GM18873 (cell line): ENCODE measurements at regions not wholly inside any gene's neighbourhood (a gene's known extent, or its start where the extent isn't known, plus 50 kb on each side); places are given as distances from the start of the nearest gene placed in this dataset.
"Not testable (repeated sequence)": the region's sequence is repeated elsewhere in the genome, so short reads cannot be mapped to it uniquely, and the experiment has no call there.

ENCODE experiments used
- ATAC-seq: cut with Tn5 transposase; IDR thresholded peaks from one replicate; pipeline ENCODE4 v1.9.1; 2021; ENCODE audit warnings: mild to moderate bottlenecking, moderate library complexity, moderate number of reproducible peaks; ENCODE audit not compliant: unreplicated experiment, low FRiP score

- ATAC-seq, result no peak
Measured at GRCh38 chr4:189664693-189665250, 275.9 kb upstream of the FRG1 start.

DNA sequence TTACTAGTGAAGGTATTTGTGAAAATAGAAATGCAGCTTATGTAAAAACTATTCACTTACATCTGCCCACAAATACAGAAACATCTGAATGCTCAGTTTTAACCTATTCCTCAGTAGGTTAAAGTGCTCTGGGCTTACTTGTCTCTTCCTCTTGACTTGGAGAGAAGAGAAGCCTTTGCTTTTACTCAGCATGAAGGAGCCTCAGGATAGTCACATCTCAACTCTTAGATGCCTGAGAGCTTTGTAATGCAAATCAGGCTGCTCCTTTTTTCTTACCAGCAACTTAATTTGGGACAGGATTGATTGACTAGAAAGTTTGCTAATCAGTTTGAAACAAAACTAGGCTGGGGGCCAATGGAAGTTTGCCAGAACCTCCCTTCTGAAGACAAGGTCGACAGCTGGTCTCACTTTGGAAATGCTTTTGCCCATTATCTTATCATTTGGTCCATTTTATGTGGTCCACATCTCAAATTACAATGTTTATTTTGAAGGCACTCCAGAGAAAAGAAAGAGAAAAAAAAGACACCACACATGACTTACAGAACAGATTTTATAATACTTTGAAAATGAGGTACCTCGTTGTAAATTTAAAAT lies 274.9 kb upstream of the FRG1 start:
- ATAC-seq, result not testable (repeated sequence)

DNA sequence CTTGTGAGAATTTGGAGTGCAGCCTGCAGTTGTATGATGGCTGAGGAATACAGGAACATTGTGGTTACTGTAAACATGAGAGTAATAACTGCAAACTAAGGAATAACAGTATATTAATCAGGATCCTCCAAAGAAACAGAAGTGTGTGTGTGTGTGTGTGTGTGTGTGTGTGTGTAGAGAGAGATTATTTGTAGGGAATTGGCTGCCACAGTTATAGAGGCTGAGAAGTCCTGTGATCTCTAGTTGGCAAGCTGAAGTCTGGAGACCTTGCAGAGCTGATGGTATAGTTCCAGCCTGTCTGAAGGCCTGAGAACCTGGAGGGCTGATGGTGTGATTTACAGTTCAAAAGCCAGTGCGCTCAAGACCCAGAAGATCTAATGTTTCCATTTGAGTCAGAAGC lies 273.3 kb upstream of the FRG1 start:
- not testable (repeated sequence) for ATAC-seq

- not testable (repeated sequence) for ATAC-seq
Measured at GRCh38 chr4:189697675-189698245, 242.9 kb upstream of the FRG1 start.

DNA sequence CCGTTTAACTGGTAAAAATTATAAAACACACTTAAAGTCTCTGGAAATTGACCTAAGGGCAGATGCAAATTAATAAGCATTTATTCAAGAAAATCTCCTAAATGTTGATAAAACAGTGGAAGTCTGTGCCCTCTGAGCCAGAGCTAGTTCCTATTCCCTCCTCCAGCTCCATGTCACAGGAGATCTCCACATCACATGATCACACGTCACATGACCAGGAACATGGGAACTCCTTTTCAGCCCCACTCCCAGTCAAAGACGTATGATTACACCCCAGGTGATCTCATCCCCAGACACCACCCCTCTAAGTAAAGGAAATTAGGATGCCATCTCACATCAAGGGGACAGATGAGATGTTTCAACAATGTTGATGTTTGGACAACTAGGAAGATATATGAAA lies 237.7 kb upstream of the FRG1 start:
- ATAC-seq, result not testable (repeated sequence)

GRCh38 chr4:189706821-189707220 lies 233.9 kb upstream of the FRG1 start:
- not testable (repeated sequence) for ATAC-seq

- ATAC-seq, result not testable (repeated sequence)
Measured at GRCh38 chr4:189707227-189707626, 233.4 kb upstream of the FRG1 start.

DNA sequence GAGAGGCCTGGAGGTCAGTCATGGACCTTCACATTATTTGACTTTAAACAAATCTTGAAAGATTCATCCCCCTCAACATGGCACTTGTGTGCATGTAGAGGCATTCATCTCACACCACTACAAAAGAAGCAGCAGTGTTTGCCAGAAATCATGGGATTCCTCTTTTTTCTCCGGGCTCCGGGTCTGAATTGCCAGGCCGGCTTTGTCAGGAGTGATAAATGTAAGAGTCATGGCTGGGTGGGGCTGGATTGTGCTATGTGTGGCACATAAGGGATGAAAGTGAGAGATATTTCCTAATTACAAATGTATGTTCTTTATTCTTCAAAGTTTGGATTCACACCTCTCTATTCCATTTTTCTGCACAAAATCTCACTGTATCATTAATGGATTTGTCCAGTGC lies 228.7 kb upstream of the FRG1 start:
- not testable (repeated sequence) for ATAC-seq

DNA sequence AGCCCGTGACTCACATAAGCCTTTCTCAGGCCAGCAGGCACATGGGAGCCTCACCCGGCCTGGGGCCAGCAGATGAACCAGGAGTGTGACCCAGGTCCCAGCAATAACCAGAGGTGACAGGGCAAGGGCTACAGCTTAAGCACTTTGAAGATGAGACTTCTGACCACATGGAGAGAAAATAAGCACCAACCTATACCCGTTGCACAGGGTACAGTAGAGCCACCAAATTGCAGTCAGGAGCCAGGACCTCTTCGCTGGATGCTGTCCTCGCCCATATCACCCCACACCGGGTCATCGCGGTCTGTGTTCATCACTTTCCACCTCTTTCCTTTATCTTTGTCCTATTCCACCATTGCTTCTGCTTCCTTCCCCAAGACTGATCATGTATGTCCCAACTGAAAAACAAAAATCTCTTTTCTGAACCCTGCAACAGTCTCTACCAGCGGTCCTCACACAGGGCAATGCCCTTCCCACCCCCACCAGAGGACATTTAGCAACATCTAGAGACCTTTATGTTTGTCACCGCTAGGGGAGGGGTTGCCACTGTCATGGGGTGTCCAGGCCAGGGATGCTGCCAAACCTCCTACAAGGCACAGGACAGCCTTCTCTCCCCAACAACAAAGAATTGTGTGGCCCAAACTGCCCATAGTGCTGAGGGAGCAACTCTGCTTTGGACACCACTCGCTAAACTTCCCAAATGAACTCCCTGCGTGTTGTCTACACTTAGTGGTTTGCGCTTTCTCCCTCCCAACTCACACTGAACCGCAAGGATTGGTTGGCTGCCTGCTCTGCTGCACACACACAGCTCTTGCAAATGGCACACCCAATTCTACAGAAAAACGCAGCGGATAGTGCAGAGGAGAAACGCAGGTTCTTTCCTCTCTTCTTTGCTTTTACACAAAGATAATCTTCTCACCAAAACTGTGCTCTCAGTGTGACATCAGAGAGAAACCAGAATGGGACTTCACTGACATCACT lies 219.4 kb upstream of the FRG1 start:
- ATAC-seq, result not testable (repeated sequence)

DNA sequence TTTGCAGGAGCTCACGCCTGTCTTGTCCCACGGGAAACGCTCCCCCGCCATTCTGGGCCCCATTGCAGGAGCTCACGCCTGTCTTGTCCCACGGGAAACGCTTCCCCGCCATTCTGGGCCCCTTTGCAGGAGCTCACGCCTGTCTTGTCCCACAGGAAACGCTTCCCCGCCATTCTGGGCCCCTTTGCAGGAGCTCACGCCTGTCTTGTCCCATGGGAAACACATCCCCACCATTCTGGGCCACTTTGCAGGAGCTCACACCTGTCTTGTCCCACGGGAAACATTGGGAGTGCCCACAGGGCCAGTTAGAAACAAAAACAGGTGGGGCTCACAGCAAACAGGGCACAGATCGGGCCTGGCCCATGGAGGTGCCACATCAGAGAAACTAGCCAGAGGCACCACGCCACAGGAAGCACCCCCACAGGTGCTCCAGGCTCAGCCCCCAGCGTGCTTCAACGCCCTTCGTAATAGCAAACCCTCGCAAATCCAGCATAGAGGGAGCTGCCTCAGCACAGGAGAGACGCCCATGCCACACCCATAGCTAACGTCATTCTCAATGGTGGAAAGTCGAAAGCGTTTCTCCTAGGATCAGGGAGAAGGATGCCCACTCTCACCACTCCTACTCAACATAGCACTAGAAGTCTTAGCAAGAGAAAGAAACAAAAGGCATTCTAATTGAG lies 218.2 kb upstream of the FRG1 start:
- not testable (repeated sequence) for ATAC-seq

DNA sequence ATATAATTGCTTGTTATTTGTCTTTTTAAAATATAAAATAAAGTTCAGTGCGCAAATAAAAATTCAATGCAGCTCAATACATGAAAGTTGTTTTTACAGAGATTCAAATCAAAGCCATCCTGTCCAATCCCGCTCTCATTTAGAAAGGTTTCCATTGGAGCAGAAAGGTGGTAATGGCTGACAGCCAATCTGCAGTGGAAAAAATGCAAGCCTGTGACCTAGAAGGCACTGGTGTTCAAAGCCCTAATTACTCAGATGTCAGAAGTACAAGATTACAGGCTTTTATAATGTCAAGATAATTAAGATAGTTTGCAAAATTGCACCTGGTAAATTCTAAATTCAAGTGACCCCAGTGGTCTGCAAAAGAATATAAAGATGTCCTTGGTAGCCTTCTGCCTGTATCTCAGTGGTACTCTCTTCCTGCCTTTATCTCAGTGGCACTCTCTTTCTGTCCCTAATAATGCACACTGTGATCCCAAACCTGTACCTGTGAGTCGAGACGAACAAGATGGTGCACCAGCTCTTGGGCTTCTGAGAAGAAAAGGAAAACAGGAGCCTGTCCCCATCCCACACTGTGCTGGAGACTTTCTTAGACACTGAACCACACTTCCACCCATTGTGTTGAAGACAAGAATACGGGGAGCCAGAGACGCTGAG lies 212.6 kb upstream of the FRG1 start:
- not testable (repeated sequence) for ATAC-seq

DNA sequence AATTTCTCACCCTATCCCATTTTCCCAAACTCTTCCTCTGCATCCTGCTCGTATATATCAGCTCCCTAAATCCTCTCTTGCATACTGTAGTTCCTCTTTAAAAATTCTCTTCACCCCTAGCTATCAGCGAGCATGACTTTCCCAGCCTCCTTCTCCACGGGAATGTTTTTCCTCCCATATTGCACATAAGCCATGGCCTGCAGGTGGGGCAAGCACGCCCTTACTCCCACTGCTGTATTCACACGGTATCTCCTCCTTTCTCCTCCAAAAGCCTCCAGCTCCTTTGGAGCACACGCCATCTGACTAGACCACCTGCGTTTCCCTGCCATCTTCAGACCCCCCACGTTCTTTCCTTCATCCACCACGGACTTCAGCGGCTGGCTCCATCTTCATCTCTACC lies 208.7 kb upstream of the FRG1 start:
- ATAC-seq, result not testable (repeated sequence)

GRCh38 chr4:189733507-189733906 lies 207.2 kb upstream of the FRG1 start:
- ATAC-seq, result not testable (repeated sequence)

DNA sequence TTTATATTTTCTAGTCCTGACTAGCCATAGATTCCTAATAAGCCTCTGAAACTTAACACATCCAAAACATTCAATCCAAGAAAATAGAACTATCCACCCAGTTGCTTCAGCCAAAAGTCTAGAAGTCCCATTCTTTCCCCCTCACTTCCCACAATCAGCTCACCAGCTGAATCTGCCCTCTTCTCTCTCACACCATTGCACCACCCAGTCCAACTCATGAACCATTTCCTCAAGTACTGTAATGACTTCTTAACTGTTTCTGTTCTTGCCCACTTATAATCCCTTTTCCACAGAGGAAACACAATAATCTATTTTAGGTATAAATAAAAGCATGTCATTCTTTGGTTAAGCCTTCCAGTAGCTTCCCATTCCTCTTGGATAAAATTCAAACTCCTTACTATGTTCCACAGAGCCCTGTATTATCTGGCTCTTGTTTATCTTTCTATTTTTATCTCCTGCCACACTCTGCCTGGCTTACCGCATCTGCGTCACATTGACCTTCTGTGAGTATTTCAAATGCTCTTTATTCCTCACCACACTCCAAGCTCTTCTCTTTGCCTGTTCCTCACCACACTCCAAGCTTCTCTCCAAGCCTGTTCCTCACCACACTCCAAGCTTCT lies 205.9 kb upstream of the FRG1 start:
- not testable (repeated sequence) for ATAC-seq

DNA sequence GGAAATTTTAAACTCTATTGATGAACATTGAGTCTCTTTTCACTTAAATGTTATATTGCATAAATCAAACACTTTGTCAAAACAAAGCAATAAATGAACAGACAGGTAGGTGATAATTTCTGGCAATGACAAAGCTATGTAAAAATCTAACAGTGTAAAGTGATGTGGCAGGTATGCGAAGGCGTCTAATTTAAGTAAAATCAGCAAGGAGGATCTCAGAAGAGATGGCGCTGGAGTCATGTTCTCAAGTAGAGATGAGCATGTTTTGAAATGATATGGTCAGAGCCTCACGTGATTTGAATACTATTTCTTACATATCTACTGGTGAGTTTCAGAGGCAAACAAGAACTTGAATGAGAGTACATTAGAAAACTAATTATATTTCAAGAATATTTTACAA lies 204.0 kb upstream of the FRG1 start:
- not testable (repeated sequence) for ATAC-seq

DNA sequence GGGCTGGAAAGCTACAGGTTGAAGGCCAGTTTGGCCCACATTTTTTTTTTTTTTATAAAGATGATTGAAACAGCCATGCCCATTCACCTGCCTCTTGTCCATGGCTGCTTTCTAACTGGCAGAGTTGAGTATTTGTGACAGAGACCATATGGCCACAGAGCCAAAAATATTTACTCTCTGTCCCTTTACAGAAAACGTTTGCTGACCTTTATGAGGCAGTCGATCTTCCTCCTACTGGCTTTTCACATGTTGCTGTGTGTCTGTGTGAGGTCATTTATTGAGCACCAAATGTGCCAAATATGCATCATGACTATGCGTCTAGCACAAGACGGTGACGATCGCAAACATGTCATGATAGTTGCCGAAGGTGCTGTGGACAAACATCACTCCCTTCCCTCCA lies 200.6 kb upstream of the FRG1 start:
- not testable (repeated sequence) for ATAC-seq

- no peak for ATAC-seq
Measured at GRCh38 chr4:189740873-189741272, 199.8 kb upstream of the FRG1 start.

GRCh38 chr4:189753092-189753491 lies 187.6 kb upstream of the FRG1 start:
- ATAC-seq, result not testable (repeated sequence)

DNA sequence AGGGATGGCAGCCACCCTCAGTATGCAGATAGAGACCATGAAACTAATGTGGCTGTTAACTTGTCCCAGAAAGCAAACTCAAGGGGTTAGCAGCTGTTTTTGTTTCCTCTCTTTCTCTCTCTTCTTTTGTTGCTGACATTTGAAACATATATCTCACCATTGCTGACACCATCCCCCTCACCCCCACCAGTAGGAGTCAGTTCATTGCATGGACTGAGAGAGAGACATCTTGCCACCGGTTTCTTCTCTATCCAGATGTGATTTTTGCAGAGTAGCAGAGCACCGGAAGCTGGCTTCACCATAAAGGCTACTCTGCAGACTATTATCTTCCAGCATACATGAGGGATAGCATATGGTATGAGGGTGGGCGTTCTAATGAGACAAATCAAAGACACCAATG lies 177.1 kb upstream of the FRG1 start:
- no peak for ATAC-seq
